ENCODE measurements at regions not wholly inside any gene's neighbourhood (a gene's known extent, or its start where the extent isn't known, plus 50 kb on each side); places are given as distances from the start of the nearest gene placed in this dataset.

DNA sequence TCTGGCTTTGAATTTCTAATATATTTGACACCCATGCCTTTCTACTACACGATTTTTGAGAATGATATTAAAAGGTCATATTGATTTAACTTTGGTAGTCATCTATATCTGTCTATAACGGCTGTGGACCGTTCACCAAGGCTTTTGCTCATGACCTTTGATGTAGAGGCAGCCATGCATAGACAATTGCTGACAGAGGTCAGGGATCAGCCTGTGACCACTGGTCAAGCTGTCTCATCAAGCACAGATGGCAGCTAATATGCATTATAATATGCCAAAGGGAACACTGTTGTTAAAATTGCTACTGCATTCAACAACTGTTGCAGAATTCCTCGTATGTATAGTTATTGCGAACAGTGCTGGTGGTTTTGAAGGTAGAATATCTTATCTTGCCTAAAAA is 323.9 kb upstream of the DSEL start:
- Histone ChIP-seq H3K27ac (no peak overlapping the region), H3K9me3 (ENCODE audit: low read depth) (no peaks in the 10 kb centered on the region), H3K4me2 (no peak overlapping the region), H3K4me3 (no peak overlapping the region), H3K36me3 (no peaks in the 10 kb centered on the region), H3K4me1 (no peaks in the 10 kb centered on the region), H3K27me3 (no peaks in the 10 kb centered on the region), H3K9ac (no peak overlapping the region), H3K79me2 (ENCODE audit: low read depth) (no peaks in the 10 kb centered on the region), H4K20me1 (ENCODE audit: low read depth) (no peaks in the 10 kb centered on the region), H3F3A (ENCODE audit: low read depth) (no peaks in the 10 kb centered on the region), H2AFZ (replicated peaks) (no peak overlapping the region)
- no peak for TF ChIP-seq EZH2 (IDR thresholded peaks at IDR 0.05)
- TF ChIP-seq, protein P1, sequence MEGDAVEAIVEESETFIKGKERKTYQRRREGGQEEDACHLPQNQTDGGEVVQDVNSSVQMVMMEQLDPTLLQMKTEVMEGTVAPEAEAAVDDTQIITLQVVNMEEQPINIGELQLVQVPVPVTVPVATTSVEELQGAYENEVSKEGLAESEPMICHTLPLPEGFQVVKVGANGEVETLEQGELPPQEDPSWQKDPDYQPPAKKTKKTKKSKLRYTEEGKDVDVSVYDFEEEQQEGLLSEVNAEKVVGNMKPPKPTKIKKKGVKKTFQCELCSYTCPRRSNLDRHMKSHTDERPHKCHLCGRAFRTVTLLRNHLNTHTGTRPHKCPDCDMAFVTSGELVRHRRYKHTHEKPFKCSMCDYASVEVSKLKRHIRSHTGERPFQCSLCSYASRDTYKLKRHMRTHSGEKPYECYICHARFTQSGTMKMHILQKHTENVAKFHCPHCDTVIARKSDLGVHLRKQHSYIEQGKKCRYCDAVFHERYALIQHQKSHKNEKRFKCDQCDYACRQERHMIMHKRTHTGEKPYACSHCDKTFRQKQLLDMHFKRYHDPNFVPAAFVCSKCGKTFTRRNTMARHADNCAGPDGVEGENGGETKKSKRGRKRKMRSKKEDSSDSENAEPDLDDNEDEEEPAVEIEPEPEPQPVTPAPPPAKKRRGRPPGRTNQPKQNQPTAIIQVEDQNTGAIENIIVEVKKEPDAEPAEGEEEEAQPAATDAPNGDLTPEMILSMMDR (IDR thresholded peaks at IDR 0.05), result no peak
- no peak for TF ChIP-seq EZH2phosphoT487 (IDR thresholded peaks at IDR 0.05)
- H3K27ac Mint-ChIP-seq, result peak overlapping the region; percentile 80
- no peak for DNase-seq (ENCODE audit: low spot score)
- peaks cover 6% of the 10 kb centered on the region for H3K27me3 Mint-ChIP-seq (ENCODE audit: insufficient read depth, low read depth)
- H3K36me3 Mint-ChIP-seq, result no peaks in the 10 kb centered on the region
- H3K4me3 Mint-ChIP-seq, result no peak overlapping the region
- peaks cover 18% of the 10 kb centered on the region for H3K4me1 Mint-ChIP-seq
- H3K9me3 Mint-ChIP-seq, result peaks cover 3% of the 10 kb centered on the region

DNA sequence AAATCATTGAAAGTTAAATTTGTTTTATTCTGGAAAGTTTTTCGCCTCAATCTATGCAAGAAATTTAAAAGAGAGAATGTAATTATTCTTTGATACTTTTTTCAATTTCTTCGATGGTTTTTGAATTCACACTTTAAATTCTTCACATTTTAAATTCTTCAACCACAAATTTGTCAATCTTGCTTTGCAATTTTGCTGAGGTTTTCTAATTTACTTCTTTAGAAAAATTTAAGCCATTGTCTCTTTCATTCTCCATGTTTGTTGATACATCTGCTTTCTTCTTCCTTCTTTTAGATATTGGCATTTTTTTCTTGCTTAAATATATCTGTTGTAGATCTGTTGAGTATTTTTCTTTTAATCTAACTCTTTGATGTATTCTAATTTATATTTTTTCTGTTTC is 301.9 kb upstream of the DSEL start:
- H3K27ac Mint-ChIP-seq, result no peak overlapping the region
- no peak for TF ChIP-seq EZH2phosphoT487 (IDR thresholded peaks at IDR 0.05)
- TF ChIP-seq EZH2 (IDR thresholded peaks at IDR 0.05), result no peak
- TF ChIP-seq, protein P1 (IDR thresholded peaks at IDR 0.05), result no peak
- Histone ChIP-seq H3K4me2 (no peak overlapping the region), H3K4me3 (no peak overlapping the region), H3K27me3 (no peaks in the 10 kb centered on the region), H2AFZ (replicated peaks) (no peak overlapping the region), H4K20me1 (ENCODE audit: low read depth) (no peaks in the 10 kb centered on the region), H3K4me1 (no peaks in the 10 kb centered on the region), H3K9me3 (ENCODE audit: low read depth) (no peaks in the 10 kb centered on the region), H3K79me2 (ENCODE audit: low read depth) (no peaks in the 10 kb centered on the region), H3K27ac (no peak overlapping the region), H3F3A (ENCODE audit: low read depth) (no peaks in the 10 kb centered on the region), H3K36me3 (no peaks in the 10 kb centered on the region), H3K9ac (no peak overlapping the region)
- H3K4me3 Mint-ChIP-seq, result no peak overlapping the region
- no peaks in the 10 kb centered on the region for H3K4me1 Mint-ChIP-seq
- no peak for DNase-seq (ENCODE audit: low spot score)
- no peaks in the 10 kb centered on the region for H3K36me3 Mint-ChIP-seq
- no peaks in the 10 kb centered on the region for H3K9me3 Mint-ChIP-seq
- no peaks in the 10 kb centered on the region for H3K27me3 Mint-ChIP-seq (ENCODE audit: insufficient read depth, low read depth)

DNA sequence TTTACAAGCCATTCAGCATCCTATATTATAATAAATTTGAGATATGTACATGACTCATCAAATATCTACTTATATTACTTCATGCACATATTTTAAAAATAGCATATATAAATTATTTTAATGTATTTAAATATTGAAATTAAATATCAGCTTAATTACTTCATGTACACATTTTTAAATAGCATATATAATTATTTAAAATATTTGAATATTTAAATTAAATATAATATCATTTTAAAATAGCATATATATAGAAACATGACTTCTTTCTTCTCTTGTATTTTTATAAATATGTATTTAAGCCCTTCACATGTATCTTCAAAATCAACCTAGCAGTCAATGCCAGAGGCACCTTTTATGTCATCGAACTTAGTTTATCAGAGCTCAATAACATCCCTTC is 298.8 kb upstream of the DSEL start:
- Histone ChIP-seq H3K27ac (no peak overlapping the region), H3F3A (ENCODE audit: low read depth) (no peaks in the 10 kb centered on the region), H3K27me3 (no peaks in the 10 kb centered on the region), H3K9ac (no peak overlapping the region), H4K20me1 (ENCODE audit: low read depth) (no peaks in the 10 kb centered on the region), H3K9me3 (ENCODE audit: low read depth) (no peaks in the 10 kb centered on the region), H3K79me2 (ENCODE audit: low read depth) (no peaks in the 10 kb centered on the region), H3K4me3 (no peak overlapping the region), H3K4me2 (no peak overlapping the region), H3K4me1 (no peaks in the 10 kb centered on the region), H2AFZ (replicated peaks) (no peak overlapping the region), H3K36me3 (no peaks in the 10 kb centered on the region)
- no peaks in the 10 kb centered on the region for H3K9me3 Mint-ChIP-seq
- H3K27me3 Mint-ChIP-seq (ENCODE audit: insufficient read depth, low read depth), result peaks cover 2% of the 10 kb centered on the region
- TF ChIP-seq EZH2phosphoT487 (IDR thresholded peaks at IDR 0.05), result no peak
- TF ChIP-seq EZH2 (IDR thresholded peaks at IDR 0.05), result no peak
- TF ChIP-seq, protein P1 (IDR thresholded peaks at IDR 0.05), result no peak
- H3K36me3 Mint-ChIP-seq, result no peaks in the 10 kb centered on the region
- no peak overlapping the region for H3K27ac Mint-ChIP-seq
- H3K4me1 Mint-ChIP-seq, result no peaks in the 10 kb centered on the region
- no peak overlapping the region for H3K4me3 Mint-ChIP-seq
- DNase-seq (ENCODE audit: low spot score), result no peak
